MM.1S (cell line): ENCODE measurements at regions not wholly inside any gene's neighbourhood (a gene's known extent, or its start where the extent isn't known, plus 50 kb on each side); places are given as distances from the start of the nearest gene placed in this dataset.

Experiments used
- EZH2 ChIP-seq: fragments of 300-600 bp; sonication (generic); optimal IDR thresholded peaks from 2 replicates; pipeline ENCODE3; 2017; ENCODE audit warnings: low read depth, mild to moderate bottlenecking, antibody characterized with exemption, low read length, mixed read lengths
- EZH2phosphoT487 ChIP-seq: fragments of 300-600 bp; sonication (generic); IDR thresholded peaks from 2 replicates; pipeline ENCODE4 v1.6.1; 2018; ENCODE audit warnings: antibody characterized with exemption, low read length
- TF ChIP-seq, protein P1 (sequence below): fragments of 300-600 bp; sonication (generic); IDR thresholded peaks from 2 replicates; pipeline ENCODE4 v1.5.1; 2016; ENCODE audit warnings: antibody characterized with exemption, low read length, mixed read lengths

DNA sequence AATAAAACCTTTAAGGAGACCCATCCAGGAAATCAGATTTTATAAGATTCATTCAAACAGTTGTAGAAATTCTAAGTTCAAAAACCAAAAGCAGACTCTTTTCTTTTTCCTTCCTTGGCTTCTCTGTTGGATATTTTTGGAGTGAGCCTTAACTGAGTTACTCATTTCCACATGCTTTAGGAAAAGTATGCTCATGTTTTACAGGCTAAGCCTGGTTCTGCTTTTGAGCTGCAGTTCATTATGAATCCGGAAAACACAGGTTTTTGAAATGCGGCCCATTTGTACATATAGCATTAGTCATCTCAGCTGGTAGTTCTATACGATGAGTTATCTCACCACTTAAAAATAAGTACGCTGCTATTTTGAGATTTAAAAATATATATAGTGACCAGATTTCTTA is 156.6 kb upstream of the DMRT1 start:
- TF ChIP-seq, protein P1, sequence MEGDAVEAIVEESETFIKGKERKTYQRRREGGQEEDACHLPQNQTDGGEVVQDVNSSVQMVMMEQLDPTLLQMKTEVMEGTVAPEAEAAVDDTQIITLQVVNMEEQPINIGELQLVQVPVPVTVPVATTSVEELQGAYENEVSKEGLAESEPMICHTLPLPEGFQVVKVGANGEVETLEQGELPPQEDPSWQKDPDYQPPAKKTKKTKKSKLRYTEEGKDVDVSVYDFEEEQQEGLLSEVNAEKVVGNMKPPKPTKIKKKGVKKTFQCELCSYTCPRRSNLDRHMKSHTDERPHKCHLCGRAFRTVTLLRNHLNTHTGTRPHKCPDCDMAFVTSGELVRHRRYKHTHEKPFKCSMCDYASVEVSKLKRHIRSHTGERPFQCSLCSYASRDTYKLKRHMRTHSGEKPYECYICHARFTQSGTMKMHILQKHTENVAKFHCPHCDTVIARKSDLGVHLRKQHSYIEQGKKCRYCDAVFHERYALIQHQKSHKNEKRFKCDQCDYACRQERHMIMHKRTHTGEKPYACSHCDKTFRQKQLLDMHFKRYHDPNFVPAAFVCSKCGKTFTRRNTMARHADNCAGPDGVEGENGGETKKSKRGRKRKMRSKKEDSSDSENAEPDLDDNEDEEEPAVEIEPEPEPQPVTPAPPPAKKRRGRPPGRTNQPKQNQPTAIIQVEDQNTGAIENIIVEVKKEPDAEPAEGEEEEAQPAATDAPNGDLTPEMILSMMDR: no peak
- no peak for TF ChIP-seq EZH2
- TF ChIP-seq EZH2phosphoT487: no peak
